Heart left ventricle (tissue), 16 donors: ENCODE measurements at regions not wholly inside any gene's neighbourhood (a gene's known extent, or its start where the extent isn't known, plus 50 kb on each side); places are given as distances from the start of the nearest gene placed in this dataset.

Experiments
- ATAC-seq, 4 donors: fragments of 200-7000 bp; cut with Tn5 transposase; one replicate each; pipeline ENCODE4 v1.9.1; 2020 to 2022; ENCODE audit warnings: moderate library complexity in 4 of 4, mild to moderate bottlenecking in 3 of 4, moderate number of reproducible peaks in 1 of 4
- DNase-seq, 5 donors: peaks; one replicate each; pipeline ENCODE4 v3.0.0-alpha.2; 2020
- H3K27ac ChIP-seq, 12 donors: fragments of 200-600 bp; sonication (generic) in 4 of 12; one replicate each; pipeline versions ENCODE4 v1.5.0 to v1.8.0; 2016 to 2022; ENCODE audit warnings: mild to moderate bottlenecking in 2 of 12
- H3K27me3 ChIP-seq, 9 donors: fragments of 200-600 bp; sonication (generic) in 2 of 9; one replicate each; pipeline versions ENCODE4 v1.5.1 to v1.8.0; 2016 to 2022; ENCODE audit warnings: mild to moderate bottlenecking in 3 of 9
- H3K36me3 ChIP-seq, 9 donors: fragments of 200-600 bp; sonication (generic) in 2 of 9; one replicate each; pipeline versions ENCODE4 v1.5.0 to v1.8.0; 2018 to 2022; ENCODE audit warnings: mild to moderate bottlenecking in 2 of 9
- H3K4me1 ChIP-seq, 12 donors: fragments of 200-600 bp; sonication (generic) in 4 of 12; one replicate each; pipeline versions ENCODE4 v1.5.0 to v1.8.0; 2016 to 2022; ENCODE audit warnings: mild to moderate bottlenecking in 3 of 12
- H3K4me3 ChIP-seq, 12 donors: fragments of 200-600 bp; sonication (generic) in 4 of 12; one replicate each; pipeline versions ENCODE4 v1.5.0 to v1.8.0; 2017 to 2022; ENCODE audit warnings: mild to moderate bottlenecking in 9 of 12, moderate library complexity in 4 of 12
- H3K9me3 ChIP-seq, 12 donors: fragments of 200-600 bp; sonication (generic) in 4 of 12; one replicate each; pipeline versions ENCODE4 v1.5.0 to v1.8.0; 2016 to 2022; ENCODE audit warnings: mild to moderate bottlenecking in 1 of 12
- POLR2A ChIP-seq, 2 donors: fragments of 450-650 bp; IDR thresholded peaks; one replicate each; pipeline ENCODE4 v1.6.1; 2017; ENCODE audit warnings: antibody characterized with exemption in 2 of 2, mild to moderate bottlenecking in 2 of 2, moderate library complexity in 2 of 2
- WGBS, 4 donors: extraction: QIAGEN DNeasy Blood & Tissue Kit in 2 of 4; methylation state at CpG; one replicate each; pipeline versions ENCODE4 v1.1.5 to v1.1.7; 2013 to 2018; 5-methylcytosine and 5-hydroxymethylcytosine counted together
- intact Hi-C, 10 donors: fragments of 100-400 bp; cut with DNase I; formaldehyde crosslinking; loops; one replicate each; pipeline versions ENCODE4 v1.11.1 to v1.14.2; 2022
- TF ChIP-seq, protein P1 (sequence below), 12 donors: fragments of 200-600 bp; sonication (generic) in 4 of 12; IDR thresholded peaks; one replicate each; pipeline versions ENCODE4 v1.5.0 to v1.8.0; 2018 to 2022; ENCODE audit warnings: antibody characterized with exemption in 12 of 12, mild to moderate bottlenecking in 5 of 12
- donor health status: ischemic (EF 13 %, LVEDD 7.1; RV severe dilation, severe dysfunction).
- donor health status: healthy with polysubstance abuse.
- donor health status: DM: no; HTN: yes; CAD: no.
- donor health status: DM: no; HTN: no; CAD: no.
- donor health status: ischemic (EF 25% LVEDD 6.9; RV normal size, moderate dysfunction).
- donor health status: ischemic (EF 25% LVEDD 5.7; RV mildly dilated, moderate dysfunction).
- donor health status: healthy.
- donor health status: DM: yes; HTN: yes; CAD: no.
- donor health status: ischemic (EF 35%, LVEDD 5.7; RV mildly dilated, moderate dysfunction).
- donor health status: nonischemic (EF 11% LVEDD 7.7; RV severe dilation, severe dysfunction).
- donor health status: DM: yes; HTN: yes; CAD: no.
- donor health status: PGD.
- donor health status: ischemic (EF 29% LVEDD 5.4; RV normal size, mild dysfunction).
- donor health status: nonischemic (EF 23%, LVEDD 6.1; RV moderate dilation, normal function).

DNA sequence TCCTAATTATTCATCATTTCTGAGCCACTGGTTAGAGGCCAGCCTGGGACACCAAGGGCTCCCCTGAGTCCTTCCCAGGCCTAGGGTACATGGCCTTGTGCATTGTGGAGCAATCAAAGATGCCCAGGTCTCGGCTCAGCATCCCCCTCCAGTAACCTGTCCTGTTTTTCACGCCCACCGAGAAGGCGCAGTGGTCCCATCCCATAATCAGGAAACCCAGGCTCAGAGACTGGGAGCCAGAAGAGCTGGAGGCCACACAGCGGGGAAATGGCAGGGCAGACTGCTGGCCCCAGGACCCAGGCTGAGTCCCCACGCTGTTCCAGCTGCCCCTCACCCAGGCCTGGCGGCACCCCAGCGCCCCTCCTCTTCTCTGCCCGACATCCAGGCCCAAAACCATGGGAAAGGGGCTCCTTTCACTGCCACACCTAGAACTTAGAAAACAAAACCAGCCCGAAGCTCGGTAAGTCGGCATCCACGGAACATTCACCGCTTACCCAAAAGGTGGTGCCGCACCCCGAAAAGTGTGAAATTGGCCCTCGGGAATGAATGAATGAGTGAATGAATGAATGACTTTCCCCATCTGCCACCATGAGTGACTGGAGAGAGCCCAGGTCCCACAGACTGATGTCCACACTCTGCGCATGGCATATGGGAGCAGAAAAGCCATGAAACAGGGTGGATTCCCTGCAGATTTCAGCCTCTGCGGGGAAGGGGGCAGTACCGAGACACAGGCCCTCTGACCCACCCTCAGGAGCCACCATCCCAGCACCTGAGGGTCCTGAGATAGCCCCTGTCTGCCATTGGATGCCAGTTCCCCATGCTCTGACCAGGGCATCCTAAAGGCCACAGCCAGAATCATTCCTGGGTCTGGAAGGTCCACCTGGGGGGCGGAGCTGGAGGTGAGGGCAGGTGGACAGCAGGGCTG, 132.5 kb downstream of the OLFM1 start:
- H3K27ac ChIP-seq = no peak overlapping the region
- H3K4me1 ChIP-seq = peaks cover 0 to 30% (median 5%) of the 10 kb centered on the region in 12 donors
- no peaks in the 10 kb centered on the region for H3K9me3 ChIP-seq
- no peaks in the 10 kb centered on the region for H3K36me3 ChIP-seq
- intact Hi-C loops = loop anchor here in 2 of 10 donors (5.0 kb wide), 2 partner anchors 82 to 187 kb away; no protein-coding TSS in a partner anchor
- DNase-seq (peak in 3 of 5 donors; percentile 5 to 26 (median 12)), ATAC-seq (no peak)
- H3K4me3 ChIP-seq = no peak overlapping the region
- WGBS, 4 donors = 87 to 92% (median 91%) methylated on average over 15 to 21 of the region's 21 CpGs
- H3K27me3 ChIP-seq = peaks cover 0 to 71% (median 22%) of the 10 kb centered on the region in 9 donors
- TF ChIP-seq, protein P1, sequence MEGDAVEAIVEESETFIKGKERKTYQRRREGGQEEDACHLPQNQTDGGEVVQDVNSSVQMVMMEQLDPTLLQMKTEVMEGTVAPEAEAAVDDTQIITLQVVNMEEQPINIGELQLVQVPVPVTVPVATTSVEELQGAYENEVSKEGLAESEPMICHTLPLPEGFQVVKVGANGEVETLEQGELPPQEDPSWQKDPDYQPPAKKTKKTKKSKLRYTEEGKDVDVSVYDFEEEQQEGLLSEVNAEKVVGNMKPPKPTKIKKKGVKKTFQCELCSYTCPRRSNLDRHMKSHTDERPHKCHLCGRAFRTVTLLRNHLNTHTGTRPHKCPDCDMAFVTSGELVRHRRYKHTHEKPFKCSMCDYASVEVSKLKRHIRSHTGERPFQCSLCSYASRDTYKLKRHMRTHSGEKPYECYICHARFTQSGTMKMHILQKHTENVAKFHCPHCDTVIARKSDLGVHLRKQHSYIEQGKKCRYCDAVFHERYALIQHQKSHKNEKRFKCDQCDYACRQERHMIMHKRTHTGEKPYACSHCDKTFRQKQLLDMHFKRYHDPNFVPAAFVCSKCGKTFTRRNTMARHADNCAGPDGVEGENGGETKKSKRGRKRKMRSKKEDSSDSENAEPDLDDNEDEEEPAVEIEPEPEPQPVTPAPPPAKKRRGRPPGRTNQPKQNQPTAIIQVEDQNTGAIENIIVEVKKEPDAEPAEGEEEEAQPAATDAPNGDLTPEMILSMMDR (IDR thresholded peaks at IDR 0.05) = no peak
- no peak for TF ChIP-seq POLR2A (IDR thresholded peaks at IDR 0.05)

GRCh38 chr9:135220601-135221575, 133.4 kb downstream of the OLFM1 start:
- no peaks in the 10 kb centered on the region for H3K9me3 ChIP-seq
- no peak for TF ChIP-seq POLR2A (IDR thresholded peaks at IDR 0.05)
- TF ChIP-seq, protein P1 (IDR thresholded peaks at IDR 0.05) = no peak
- H3K4me1 ChIP-seq = peaks cover 0 to 22% (median 3%) of the 10 kb centered on the region in 12 donors
- 84 to 86% (median 84%) methylated on average over 25 to 28 of the region's 28 CpGs for WGBS, 4 donors
- ATAC-seq (no peak), DNase-seq (peak in 3 of 5 donors; percentile 9 to 59 (median 20))
- intact Hi-C loops = loop anchor here in 1 of 10 donors (5.0 kb wide), 1 partner anchor 186 kb away; no protein-coding TSS in a partner anchor
- H3K4me3 ChIP-seq = no peak overlapping the region
- no peaks in the 10 kb centered on the region for H3K36me3 ChIP-seq
- H3K27ac ChIP-seq = no peak overlapping the region
- H3K27me3 ChIP-seq = peaks cover 0 to 70% (median 22%) of the 10 kb centered on the region in 9 donors

DNA sequence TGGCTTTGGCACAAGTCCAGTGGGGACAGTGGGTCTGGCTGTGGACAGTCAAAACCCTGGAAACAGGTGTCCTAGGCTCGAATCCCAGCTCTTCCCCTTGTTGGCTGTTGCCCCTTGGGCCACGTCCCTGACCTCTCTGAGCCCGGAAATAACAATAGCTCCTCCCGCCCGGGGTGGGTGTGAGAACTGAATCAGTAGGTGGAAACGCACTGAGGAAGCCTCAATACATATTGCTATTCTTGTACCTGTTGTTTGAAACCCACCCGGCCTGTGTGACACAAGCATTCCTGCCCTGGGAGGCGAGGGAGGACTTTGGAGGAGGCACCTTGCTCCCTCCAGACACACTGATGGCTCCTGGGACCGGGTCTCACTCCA, 134.1 kb downstream of the OLFM1 start:
- Histone ChIP-seq H3K4me3 (no peak overlapping the region), H3K27me3 (peaks cover 0 to 64% (median 22%) of the 10 kb centered on the region in 9 donors), H3K27ac (no peak overlapping the region), H3K36me3 (no peaks in the 10 kb centered on the region), H3K9me3 (no peaks in the 10 kb centered on the region), H3K4me1 (peaks cover 0 to 15% (median 2%) of the 10 kb centered on the region in 12 donors)
- intact Hi-C loops = loop anchor here in 1 of 10 donors (5.0 kb wide), 1 partner anchor 186 kb away; no protein-coding TSS in a partner anchor
- TF ChIP-seq, protein P1 (IDR thresholded peaks at IDR 0.05) = no peak
- TF ChIP-seq POLR2A (IDR thresholded peaks at IDR 0.05) = no peak
- peak in 2 of 5 donors; percentile 4 to 18 for DNase-seq
- ATAC-seq = no peak
- WGBS, 4 donors = 54 to 59% (median 54%) methylated on average over 6 to 9 of the region's 9 CpGs
